ENCODE measurements at regions not wholly inside any gene's neighbourhood (a gene's known extent, or its start where the extent isn't known, plus 50 kb on each side); places are given as distances from the start of the nearest gene placed in this dataset.
"Not testable (repeated sequence)": the region's sequence is repeated elsewhere in the genome, so short reads cannot be mapped to it uniquely, and the experiment has no call there.

DNA sequence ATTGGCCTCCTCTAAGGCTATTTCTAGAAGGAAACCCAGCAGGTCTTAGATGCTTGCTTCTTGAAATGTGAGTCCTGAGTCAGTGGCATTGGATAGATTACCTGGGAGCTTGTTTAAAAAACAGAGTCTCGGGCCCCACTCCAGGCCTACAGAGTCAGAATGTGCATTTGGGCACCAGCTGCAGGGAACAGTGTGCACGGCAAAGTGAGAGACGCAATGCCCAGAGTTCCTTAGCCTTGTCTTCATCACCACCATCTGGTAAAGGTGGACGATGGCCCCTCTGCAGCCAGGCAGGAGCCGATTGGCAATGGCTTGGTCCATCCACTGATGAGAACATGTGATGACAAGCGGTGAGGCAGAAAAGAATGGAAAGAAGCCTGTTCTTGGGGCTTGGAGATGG is 102.1 kb upstream of the TSC22D1 start:
- Histone ChIP-seq H3K4me3 (no peak overlapping the region), H3K36me3 (no peaks in the 10 kb centered on the region), H3K9me3 (no peaks in the 10 kb centered on the region), H3K27ac (no peak overlapping the region), H3K4me1 (no peaks in the 10 kb centered on the region), H3K27me3 (ENCODE audit: low read depth) (no peaks in the 10 kb centered on the region)
- intact Hi-C loops (cut with DNase I): no loop called here
- DNase-seq (no peak), ATAC-seq (no peak)
- TF ChIP-seq, protein P1, sequence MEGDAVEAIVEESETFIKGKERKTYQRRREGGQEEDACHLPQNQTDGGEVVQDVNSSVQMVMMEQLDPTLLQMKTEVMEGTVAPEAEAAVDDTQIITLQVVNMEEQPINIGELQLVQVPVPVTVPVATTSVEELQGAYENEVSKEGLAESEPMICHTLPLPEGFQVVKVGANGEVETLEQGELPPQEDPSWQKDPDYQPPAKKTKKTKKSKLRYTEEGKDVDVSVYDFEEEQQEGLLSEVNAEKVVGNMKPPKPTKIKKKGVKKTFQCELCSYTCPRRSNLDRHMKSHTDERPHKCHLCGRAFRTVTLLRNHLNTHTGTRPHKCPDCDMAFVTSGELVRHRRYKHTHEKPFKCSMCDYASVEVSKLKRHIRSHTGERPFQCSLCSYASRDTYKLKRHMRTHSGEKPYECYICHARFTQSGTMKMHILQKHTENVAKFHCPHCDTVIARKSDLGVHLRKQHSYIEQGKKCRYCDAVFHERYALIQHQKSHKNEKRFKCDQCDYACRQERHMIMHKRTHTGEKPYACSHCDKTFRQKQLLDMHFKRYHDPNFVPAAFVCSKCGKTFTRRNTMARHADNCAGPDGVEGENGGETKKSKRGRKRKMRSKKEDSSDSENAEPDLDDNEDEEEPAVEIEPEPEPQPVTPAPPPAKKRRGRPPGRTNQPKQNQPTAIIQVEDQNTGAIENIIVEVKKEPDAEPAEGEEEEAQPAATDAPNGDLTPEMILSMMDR (IDR thresholded peaks at IDR 0.05): no peak

DNA sequence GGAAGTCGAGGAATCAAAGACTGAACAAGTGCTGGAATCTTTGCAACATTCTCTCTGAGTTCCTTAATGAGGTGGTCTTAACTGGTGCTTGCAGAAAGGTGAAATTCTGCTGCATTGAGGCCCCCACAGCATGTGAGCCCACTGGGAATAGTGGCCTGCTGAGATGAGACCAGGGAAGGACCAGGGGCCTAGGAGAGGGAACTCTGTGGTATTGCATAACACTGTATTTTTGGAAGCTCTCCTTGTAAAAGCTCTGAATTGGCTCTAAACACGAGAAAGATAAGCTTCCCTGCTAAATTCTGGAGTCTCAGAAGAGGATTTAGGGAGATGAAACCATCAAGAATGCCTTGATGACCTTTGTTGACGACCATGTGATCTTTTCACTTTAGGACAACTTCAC is 100.4 kb upstream of the TSC22D1 start:
- ATAC-seq (no peak), DNase-seq (no peak)

DNA sequence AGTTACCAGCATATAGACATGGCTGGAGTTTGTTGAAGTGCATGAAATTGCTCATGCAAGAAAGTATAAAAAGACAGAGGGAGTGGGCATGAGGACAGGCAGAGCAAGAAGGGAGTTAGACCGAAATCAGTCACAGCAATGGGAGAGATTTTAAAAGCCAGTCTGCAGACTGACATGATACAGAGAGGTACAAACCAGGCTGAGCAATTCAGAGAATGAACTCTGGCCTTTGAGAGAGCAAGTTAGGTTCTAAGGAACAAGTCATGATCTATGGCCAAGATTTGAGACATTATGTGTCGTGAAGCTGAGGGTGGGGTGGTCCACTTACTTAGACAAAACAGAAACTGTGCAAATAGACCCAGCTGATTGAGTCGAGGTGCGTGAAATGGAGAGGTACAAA is 93.4 kb upstream of the TSC22D1 start:
- Histone ChIP-seq H3K4me1 (peaks cover 5% of the 10 kb centered on the region), H3K9me3 (no peaks in the 10 kb centered on the region), H3K27me3 (ENCODE audit: low read depth) (no peaks in the 10 kb centered on the region), H3K4me3 (no peak overlapping the region), H3K36me3 (no peaks in the 10 kb centered on the region), H3K27ac (no peak overlapping the region)
- no peak for ATAC-seq
- TF ChIP-seq, protein P1 (IDR thresholded peaks at IDR 0.05): no peak
- intact Hi-C loops (cut with DNase I): no loop called here
- no peak for DNase-seq

More for the DNA sequence above, 100.4 kb upstream of the TSC22D1 start:
- no peak overlapping the region for H3K4me3 ChIP-seq
- TF ChIP-seq, protein P1 (IDR thresholded peaks at IDR 0.05): no peak
- H3K36me3 ChIP-seq: no peaks in the 10 kb centered on the region
- H3K27me3 ChIP-seq (ENCODE audit: low read depth): no peaks in the 10 kb centered on the region
- H3K27ac ChIP-seq: no peak overlapping the region
- intact Hi-C loops (cut with DNase I): no loop called here
- H3K4me1 ChIP-seq: no peaks in the 10 kb centered on the region
- no peaks in the 10 kb centered on the region for H3K9me3 ChIP-seq

DNA sequence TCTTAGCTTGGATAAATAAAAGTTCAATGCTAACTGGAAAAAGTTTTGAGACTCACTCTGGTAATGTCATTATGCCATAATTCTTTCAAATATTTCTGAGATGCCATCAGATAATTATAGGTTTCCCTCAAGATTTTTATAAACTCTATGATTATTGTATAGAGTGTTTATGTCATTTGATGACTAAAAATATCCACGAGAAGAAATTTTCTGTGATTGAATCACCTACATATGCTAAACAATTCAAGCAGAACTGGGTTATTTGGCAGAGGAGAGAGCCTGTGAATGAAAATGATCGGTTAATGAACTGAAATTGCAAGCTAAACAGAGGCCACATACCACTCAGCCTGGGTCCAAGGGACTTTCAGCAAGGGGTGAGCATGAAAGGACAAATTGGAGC is 92.6 kb upstream of the TSC22D1 start:
- Histone ChIP-seq H3K27ac (no peak overlapping the region), H3K9me3 (no peaks in the 10 kb centered on the region), H3K4me3 (no peak overlapping the region), H3K36me3 (no peaks in the 10 kb centered on the region), H3K27me3 (ENCODE audit: low read depth) (no peaks in the 10 kb centered on the region), H3K4me1 (peaks cover 5% of the 10 kb centered on the region)
- intact Hi-C loops (cut with DNase I): no loop called here
- TF ChIP-seq, protein P1 (IDR thresholded peaks at IDR 0.05): no peak
- DNase-seq: no peak
- ATAC-seq: no peak

DNA sequence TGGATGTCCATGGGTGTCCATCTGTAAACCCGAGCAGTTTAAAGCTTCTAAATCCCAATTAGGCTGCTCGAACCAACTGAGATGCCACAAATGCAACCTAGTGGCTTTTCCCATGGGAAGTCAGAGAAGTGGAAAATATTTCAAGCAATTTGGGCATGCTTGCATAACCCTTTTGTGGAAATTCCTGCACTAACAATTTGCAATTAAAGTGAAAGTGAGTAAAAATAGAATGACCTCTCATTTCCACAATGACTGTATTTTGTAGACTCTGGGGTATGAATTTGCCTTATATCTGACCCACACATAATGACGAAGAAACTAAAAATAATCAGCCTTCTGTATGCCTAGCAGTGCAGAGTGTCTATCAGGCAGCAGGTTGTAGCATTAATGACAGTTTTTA is 91.8 kb upstream of the TSC22D1 start:
- Histone ChIP-seq H3K4me3 (no peak overlapping the region), H3K27me3 (ENCODE audit: low read depth) (no peaks in the 10 kb centered on the region), H3K9me3 (no peaks in the 10 kb centered on the region), H3K27ac (no peak overlapping the region), H3K36me3 (no peaks in the 10 kb centered on the region), H3K4me1 (peaks cover 5% of the 10 kb centered on the region)
- DNase-seq: no peak
- ATAC-seq: no peak
- TF ChIP-seq, protein P1 (IDR thresholded peaks at IDR 0.05): no peak
- intact Hi-C loops (cut with DNase I): no loop called here

DNA sequence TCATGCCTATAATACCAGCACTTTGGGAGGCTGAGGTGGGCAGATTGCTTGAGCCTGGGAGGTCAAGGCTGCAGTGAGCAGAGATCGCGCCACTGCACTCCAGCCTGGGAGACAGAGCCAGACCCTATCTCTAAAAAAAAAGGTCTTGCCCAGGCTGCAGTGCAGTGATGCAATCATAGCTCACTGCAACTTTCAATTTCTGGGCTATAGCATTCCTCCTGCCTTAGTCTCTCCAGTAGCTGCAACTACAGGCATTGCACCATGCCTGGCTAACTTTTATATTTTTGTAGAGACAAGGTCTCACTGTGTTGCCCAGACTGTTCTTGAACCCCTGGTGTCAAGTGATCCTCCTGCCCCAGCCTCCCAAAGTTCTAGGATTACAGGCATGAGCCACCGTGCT is 90.4 kb upstream of the TSC22D1 start:
- ATAC-seq; H3K36me3 ChIP-seq; H3K27me3 ChIP-seq (ENCODE audit: low read depth); H3K4me3 ChIP-seq; H3K27ac ChIP-seq; intact Hi-C loops (cut with DNase I); DNase-seq; H3K9me3 ChIP-seq; H3K4me1 ChIP-seq: not testable (repeated sequence)
